Lower leg skin (tissue), 4 donors: ENCODE measurements at regions not wholly inside any gene's neighbourhood (a gene's known extent, or its start where the extent isn't known, plus 50 kb on each side); places are given as distances from the start of the nearest gene placed in this dataset.

Experiments used
- DNase-seq, 2 donors: peaks; one replicate each; pipeline ENCODE4 v3.0.0-alpha.2; 2019; ENCODE audit warnings: low spot score in 2 of 2
- H3K4me3 ChIP-seq: fragments of 200-600 bp; sonication (generic); 2 replicates; pipeline ENCODE4 v1.5.1; 2017; ENCODE audit warnings: mild to moderate bottlenecking, low read depth; ENCODE audit not compliant: poor library complexity, severe bottlenecking
- POLR2A ChIP-seq, 2 donors: fragments of 450-650 bp; IDR thresholded peaks; one replicate each; pipeline ENCODE4 v1.6.1; 2016 to 2017; ENCODE audit warnings: antibody characterized with exemption in 2 of 2, mild to moderate bottlenecking in 1 of 2, moderate library complexity in 1 of 2
- WGBS, 2 donors: methylation state at CpG; one replicate each; pipeline ENCODE4 v1.1.5; 2018; 5-methylcytosine and 5-hydroxymethylcytosine counted together
- intact Hi-C: fragments of 100-400 bp; cut with DNase I; formaldehyde crosslinking; loops from one replicate; pipeline ENCODE4 v1.15.0; 2023; ENCODE audit warnings: low total_unique reads
- TF ChIP-seq, protein P1 (sequence below), 3 donors: fragments of 450-650 bp; IDR thresholded peaks; one replicate each; pipeline ENCODE4 v1.5.1; 2016; ENCODE audit warnings: antibody characterized with exemption in 3 of 3, mild to moderate bottlenecking in 3 of 3, moderate library complexity in 2 of 3

DNA sequence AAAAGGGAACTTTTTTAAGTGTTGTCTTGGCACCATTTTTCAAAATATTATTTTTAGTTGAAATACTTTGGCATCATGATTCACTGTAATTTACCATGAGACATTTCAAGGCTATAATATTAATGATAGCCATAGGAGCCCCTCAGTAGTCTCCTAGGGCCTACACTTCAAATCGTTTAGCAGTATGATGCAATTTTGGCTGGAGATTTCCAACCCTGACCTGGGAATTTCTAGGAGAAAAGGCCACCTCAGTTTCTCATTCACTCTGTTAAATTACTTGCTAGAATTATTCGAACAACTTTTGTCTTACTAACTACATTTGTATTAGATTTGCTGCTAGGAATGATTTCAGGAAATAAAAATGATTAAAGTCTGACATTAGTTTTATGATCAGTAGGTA, 1610.9 kb upstream of the RAG2 start:
- TF ChIP-seq, protein P1, sequence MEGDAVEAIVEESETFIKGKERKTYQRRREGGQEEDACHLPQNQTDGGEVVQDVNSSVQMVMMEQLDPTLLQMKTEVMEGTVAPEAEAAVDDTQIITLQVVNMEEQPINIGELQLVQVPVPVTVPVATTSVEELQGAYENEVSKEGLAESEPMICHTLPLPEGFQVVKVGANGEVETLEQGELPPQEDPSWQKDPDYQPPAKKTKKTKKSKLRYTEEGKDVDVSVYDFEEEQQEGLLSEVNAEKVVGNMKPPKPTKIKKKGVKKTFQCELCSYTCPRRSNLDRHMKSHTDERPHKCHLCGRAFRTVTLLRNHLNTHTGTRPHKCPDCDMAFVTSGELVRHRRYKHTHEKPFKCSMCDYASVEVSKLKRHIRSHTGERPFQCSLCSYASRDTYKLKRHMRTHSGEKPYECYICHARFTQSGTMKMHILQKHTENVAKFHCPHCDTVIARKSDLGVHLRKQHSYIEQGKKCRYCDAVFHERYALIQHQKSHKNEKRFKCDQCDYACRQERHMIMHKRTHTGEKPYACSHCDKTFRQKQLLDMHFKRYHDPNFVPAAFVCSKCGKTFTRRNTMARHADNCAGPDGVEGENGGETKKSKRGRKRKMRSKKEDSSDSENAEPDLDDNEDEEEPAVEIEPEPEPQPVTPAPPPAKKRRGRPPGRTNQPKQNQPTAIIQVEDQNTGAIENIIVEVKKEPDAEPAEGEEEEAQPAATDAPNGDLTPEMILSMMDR (IDR thresholded peaks at IDR 0.05), result no peak
- no peak for TF ChIP-seq POLR2A (IDR thresholded peaks at IDR 0.05)
- WGBS, 2 donors, result 65 to 68% methylated on average over 2 of the region's 2 CpGs
- no peak for DNase-seq
- intact Hi-C loops, result no loop called here
- H3K4me3 ChIP-seq, result no peak overlapping the region

DNA sequence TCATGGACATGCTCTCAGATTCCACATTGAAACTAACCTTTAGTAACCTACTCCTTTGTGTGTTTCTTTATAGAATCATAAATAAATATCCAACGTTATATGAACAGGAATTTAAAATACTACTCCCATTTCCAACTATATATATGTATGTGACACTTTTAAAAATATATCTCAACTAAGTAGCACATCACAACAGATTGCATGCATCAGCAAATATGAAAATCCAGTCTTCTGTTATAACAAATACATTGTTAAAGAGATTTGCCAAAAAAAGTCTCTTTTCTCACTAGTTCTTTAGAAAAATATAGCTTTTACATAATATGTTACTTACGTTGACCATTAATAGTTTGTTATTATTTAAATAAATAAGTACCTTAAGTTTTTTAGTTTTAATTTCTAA, 1608.6 kb upstream of the RAG2 start:
- no peak overlapping the region for H3K4me3 ChIP-seq
- intact Hi-C loops, result no loop called here
- 84 to 86% methylated on average over 2 of the region's 2 CpGs for WGBS, 2 donors
- DNase-seq, result no peak
- TF ChIP-seq, protein P1 (IDR thresholded peaks at IDR 0.05), result no peak
- TF ChIP-seq POLR2A (IDR thresholded peaks at IDR 0.05), result no peak

DNA sequence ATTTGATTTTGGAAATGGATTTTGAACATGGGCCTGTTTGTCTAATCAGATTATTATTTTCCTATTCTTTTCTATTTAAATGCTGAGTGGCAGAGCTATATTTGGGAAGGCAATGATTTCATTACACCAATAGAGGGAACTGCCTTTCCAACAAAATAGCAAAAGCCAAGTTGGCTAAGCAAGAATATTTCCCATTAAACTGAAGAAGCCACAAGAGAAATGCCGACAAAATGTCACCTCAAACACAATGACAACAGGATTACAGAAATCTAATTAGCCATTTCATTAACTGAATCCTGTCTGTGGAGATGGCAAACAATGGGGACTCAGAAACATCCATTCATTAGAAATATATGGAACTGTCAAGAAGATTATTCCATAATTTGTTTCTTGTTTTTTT, 1593.1 kb upstream of the RAG2 start:
- intact Hi-C loops, result no loop called here
- TF ChIP-seq, protein P1 (IDR thresholded peaks at IDR 0.05), result no peak
- TF ChIP-seq POLR2A (IDR thresholded peaks at IDR 0.05), result no peak

DNA sequence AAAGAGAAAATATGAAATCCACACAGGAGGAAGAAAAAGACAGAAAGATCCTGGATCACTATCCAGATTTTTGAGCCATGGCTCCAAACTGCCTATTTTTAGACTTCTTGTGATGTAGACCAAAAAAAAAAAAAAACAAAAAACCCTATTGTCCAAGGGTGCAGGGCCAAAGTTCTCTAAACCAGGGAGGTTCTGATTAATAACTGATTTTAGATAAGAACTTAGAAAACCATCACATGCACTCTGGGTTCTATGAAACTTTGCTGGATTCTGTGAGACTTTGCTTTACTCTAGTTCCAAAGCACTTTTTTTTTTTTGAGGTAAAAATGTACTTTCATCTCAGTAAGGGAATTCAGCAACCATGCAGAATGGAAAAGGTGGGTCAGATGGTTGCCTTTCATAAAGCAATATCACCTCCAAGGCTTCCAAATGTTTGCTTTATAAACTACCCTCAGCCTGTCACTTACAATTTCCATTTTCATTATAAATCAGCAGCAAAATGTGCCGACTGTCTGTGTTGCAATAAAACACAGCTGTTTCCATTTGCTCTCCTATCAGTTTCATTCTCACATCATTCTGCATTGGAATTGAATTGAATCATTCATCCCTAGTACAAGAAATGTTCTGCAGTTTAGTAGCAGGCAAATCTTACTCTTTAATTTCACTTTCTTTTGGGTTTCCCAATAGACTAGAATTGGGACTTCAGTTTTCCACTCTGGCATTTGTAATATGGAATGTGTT, 1584.3 kb upstream of the RAG2 start:
- H3K4me3 ChIP-seq, result no peak overlapping the region
- intact Hi-C loops, result no loop called here
- no peak for TF ChIP-seq POLR2A (IDR thresholded peaks at IDR 0.05)
- TF ChIP-seq, protein P1 (IDR thresholded peaks at IDR 0.05), result no peak
- 9 to 17% methylated on average over 1 of the region's 1 CpG for WGBS, 2 donors
- DNase-seq, result no peak

More for the DNA sequence above, 1593.1 kb upstream of the RAG2 start:
- DNase-seq, result no peak
- H3K4me3 ChIP-seq, result no peak overlapping the region
- WGBS, 2 donors, result 74 to 83% methylated on average over 1 of the region's 1 CpG

DNA sequence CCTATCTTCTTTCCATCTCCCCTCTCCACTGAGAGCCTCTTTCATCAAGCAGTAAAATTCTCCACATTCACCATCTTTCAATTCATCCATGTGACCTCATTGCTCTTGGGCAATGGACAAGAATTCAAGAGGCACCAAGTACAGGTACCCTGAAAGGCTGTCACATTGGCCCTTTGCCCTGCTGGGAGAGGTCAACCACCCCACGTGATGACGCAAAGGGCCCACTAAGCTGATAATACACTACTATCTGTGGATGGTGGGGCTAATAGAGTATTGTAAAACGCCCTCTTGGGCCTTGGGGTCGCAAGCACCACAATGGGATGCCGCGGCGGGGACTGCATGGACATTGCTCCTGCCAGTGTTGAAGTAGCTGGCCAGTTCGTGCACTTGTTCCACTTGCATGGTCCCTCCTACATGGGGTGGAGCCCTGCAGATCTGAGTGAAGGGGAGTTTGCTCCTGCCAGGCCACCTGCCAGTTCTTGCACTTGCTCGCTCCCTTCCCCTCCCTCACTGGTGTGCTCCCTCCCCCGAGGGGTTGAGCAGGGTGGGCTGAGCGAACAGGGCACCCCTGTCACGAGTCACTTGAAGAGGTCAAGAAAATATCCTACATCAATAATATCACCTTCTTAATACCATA, 1578.8 kb upstream of the RAG2 start:
- 87 to 89% methylated on average over 12 of the region's 12 CpGs for WGBS, 2 donors
- H3K4me3 ChIP-seq, result no peak overlapping the region
- intact Hi-C loops, result no loop called here
- no peak for DNase-seq
- TF ChIP-seq, protein P1 (IDR thresholded peaks at IDR 0.05), result no peak
- TF ChIP-seq POLR2A (IDR thresholded peaks at IDR 0.05), result no peak
